CD4-positive, alpha-beta T cell treated with Interleukin-10 for 1 hour (primary cell): ENCODE measurements at regions not wholly inside any gene's neighbourhood (a gene's known extent, or its start where the extent isn't known, plus 50 kb on each side); places are given as distances from the start of the nearest gene placed in this dataset.

Experiments
- DNase-seq: peaks from one replicate; pipeline ENCODE4 v3.0.0-alpha.2; 2020

- no peak for DNase-seq
Measured at GRCh38 chr2:18503376-18504228, 56.9 kb downstream of the RDH14 start.

- DNase-seq, result no peak
Measured at GRCh38 chr2:18502142-18502541, 58.3 kb downstream of the RDH14 start.

- no peak for DNase-seq
Measured at GRCh38 chr2:18501729-18502128, 58.7 kb downstream of the RDH14 start.

- no peak for DNase-seq
Measured at GRCh38 chr2:18501156-18501555, 59.3 kb downstream of the RDH14 start.

- DNase-seq, result no peak
Measured at GRCh38 chr2:18500333-18500732, 60.1 kb downstream of the RDH14 start.

GRCh38 chr2:18498531-18498930 lies 61.9 kb downstream of the RDH14 start:
- DNase-seq, result no peak

GRCh38 chr2:18496516-18496915 lies 63.9 kb downstream of the RDH14 start:
- no peak for DNase-seq

GRCh38 chr2:18495058-18495457 lies 65.4 kb downstream of the RDH14 start:
- DNase-seq, result no peak

GRCh38 chr2:18492721-18493120 lies 67.7 kb downstream of the RDH14 start:
- no peak for DNase-seq

- no peak for DNase-seq
Measured at GRCh38 chr2:18491577-18491976, 68.9 kb downstream of the RDH14 start.

- no peak for DNase-seq
Measured at GRCh38 chr2:18490901-18491300, 69.6 kb downstream of the RDH14 start.

GRCh38 chr2:18487106-18487913 lies 73.1 kb downstream of the RDH14 start:
- DNase-seq, result no peak

- no peak for DNase-seq
Measured at GRCh38 chr2:18484625-18485024, 75.8 kb downstream of the RDH14 start.

GRCh38 chr2:18483896-18484295 lies 76.6 kb downstream of the RDH14 start:
- no peak for DNase-seq

GRCh38 chr2:18482666-18483065 lies 77.8 kb downstream of the RDH14 start:
- DNase-seq, result no peak

GRCh38 chr2:18479947-18480369 lies 80.5 kb downstream of the RDH14 start:
- no peak for DNase-seq

- no peak for DNase-seq
Measured at GRCh38 chr2:18477293-18477692, 83.2 kb downstream of the RDH14 start.

- DNase-seq, result no peak
Measured at GRCh38 chr2:18476484-18476883, 84.0 kb downstream of the RDH14 start.

GRCh38 chr2:18475884-18476283 lies 84.6 kb downstream of the RDH14 start:
- DNase-seq, result no peak

GRCh38 chr2:18474700-18475099 lies 85.8 kb downstream of the RDH14 start:
- DNase-seq, result no peak

- no peak for DNase-seq
Measured at GRCh38 chr2:18473241-18474181, 86.9 kb downstream of the RDH14 start.

GRCh38 chr2:18467749-18468360 lies 92.6 kb downstream of the RDH14 start:
- DNase-seq, result no peak
